Astrocyte of the cerebellum (primary cell): ENCODE measurements at regions not wholly inside any gene's neighbourhood (a gene's known extent, or its start where the extent isn't known, plus 50 kb on each side); places are given as distances from the start of the nearest gene placed in this dataset.

Experiments used
- DNase-seq: peaks from one replicate; pipeline ENCODE4 v3.0.0-alpha.2; 2011; ENCODE audit warnings: low read depth
- H3K4me3 ChIP-seq: 2 replicates; pipeline ENCODE4 v1.5.1; 2011; ENCODE audit warnings: mild to moderate bottlenecking, low read depth, low read length, moderate library complexity
- in situ Hi-C: cut with HindIII; loops from 2 replicates; pipeline ENCODE4 v1.10.0; 2017; ENCODE audit warnings: low sequenced_read_pairs
- TF ChIP-seq, protein P1 (sequence below): IDR thresholded peaks from 2 replicates; pipeline ENCODE4 v1.5.1; 2012; ENCODE audit warnings: low read length, low read depth, moderate library complexity, mild to moderate bottlenecking; ENCODE audit errors: missing control alignments

DNA sequence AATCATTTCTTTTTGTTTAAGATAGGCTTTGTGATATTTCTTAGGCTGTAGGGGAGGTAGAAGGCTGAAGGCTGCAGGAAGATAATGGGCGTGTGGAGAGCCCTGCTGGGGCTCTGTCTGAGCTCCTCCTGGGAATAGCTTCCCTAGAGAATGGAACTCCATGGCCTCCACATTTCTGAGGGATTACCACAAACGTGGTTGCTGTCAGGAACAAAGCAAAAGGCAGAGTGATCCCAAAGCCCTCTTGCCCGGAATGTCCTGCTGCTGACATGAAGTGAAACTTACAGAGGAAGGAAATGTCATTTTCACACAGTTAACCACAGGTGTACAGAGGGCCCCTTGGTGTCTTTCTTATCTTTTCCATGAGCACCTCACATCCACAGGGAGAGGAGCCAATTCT, 89.3 kb downstream of the DDIT4L start:
- no peak overlapping the region for H3K4me3 ChIP-seq
- TF ChIP-seq, protein P1, sequence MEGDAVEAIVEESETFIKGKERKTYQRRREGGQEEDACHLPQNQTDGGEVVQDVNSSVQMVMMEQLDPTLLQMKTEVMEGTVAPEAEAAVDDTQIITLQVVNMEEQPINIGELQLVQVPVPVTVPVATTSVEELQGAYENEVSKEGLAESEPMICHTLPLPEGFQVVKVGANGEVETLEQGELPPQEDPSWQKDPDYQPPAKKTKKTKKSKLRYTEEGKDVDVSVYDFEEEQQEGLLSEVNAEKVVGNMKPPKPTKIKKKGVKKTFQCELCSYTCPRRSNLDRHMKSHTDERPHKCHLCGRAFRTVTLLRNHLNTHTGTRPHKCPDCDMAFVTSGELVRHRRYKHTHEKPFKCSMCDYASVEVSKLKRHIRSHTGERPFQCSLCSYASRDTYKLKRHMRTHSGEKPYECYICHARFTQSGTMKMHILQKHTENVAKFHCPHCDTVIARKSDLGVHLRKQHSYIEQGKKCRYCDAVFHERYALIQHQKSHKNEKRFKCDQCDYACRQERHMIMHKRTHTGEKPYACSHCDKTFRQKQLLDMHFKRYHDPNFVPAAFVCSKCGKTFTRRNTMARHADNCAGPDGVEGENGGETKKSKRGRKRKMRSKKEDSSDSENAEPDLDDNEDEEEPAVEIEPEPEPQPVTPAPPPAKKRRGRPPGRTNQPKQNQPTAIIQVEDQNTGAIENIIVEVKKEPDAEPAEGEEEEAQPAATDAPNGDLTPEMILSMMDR, result no peak
- no peak for DNase-seq
- in situ Hi-C loops, result no loop called here

DNA sequence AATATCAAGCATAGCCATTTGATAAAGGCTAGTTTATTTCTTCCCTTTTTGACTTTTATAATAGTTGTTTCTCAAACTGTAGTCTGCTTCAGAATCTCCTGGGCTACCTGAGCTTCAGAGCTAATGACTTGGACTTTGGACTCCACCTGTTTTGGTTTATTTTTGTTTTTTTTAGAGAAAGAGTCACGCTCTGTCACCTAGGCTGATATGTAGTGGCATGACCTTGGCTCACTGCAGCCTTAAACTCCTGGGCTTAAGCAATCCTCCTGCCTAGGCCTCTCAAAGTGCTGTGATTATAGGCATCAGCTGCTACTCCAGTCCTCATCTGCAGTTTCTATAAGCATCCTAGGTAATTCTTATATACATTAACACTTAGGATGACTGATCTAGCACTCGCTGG, 90.5 kb downstream of the DDIT4L start:
- TF ChIP-seq, protein P1, result no peak
- in situ Hi-C loops, result no loop called here
- H3K4me3 ChIP-seq, result no peak overlapping the region
- DNase-seq, result no peak

DNA sequence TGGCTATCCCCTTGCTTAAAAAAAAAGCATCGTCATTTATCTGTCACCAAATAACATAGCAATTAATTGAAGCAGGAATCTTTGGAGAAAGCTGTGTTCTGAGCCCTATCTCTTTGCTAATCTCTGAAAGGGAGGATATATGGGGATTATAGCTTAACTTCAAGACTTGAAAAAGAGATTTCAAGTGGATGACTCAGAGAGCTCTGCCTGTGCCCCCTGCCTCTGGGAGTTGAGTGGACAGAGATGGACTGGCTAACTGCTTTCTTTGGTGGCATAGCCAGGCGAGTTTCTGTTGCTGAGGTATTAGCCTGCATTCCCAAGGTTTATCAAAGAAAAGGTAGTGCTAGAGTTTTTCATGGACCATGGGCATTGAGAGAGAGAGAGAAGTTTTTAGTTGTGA, 91.6 kb downstream of the DDIT4L start:
- in situ Hi-C loops, result no loop called here
- TF ChIP-seq, protein P1, result no peak
- DNase-seq, result no peak
- no peak overlapping the region for H3K4me3 ChIP-seq

DNA sequence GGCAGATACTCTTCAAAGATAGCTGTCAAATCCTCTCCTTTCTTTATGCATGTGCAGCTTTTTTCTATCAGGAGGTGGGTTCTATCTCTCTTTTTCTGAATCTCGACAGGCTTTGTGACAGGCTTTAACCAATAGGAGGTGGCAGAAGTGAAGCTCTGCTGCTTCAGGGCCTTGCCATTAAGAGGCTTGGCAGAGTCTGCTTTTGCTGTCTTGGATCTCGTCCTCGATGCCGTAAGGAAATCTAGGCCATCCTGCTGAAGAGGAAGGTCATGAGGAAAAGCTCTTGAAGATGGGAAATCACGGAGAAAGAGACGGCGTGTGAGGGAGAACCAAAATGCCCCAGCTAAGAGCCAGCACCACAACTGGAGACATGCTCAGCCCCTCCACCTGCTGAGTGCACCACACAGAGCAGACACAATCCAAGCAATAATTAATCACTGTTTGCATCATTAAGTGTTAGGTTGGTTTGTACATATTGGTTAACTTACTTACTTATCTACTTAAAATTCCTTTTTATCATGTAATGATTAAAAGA, 92.2 kb downstream of the DDIT4L start:
- H3K4me3 ChIP-seq, result no peak overlapping the region
- DNase-seq, result no peak
- in situ Hi-C loops, result no loop called here
- TF ChIP-seq, protein P1, result no peak

DNA sequence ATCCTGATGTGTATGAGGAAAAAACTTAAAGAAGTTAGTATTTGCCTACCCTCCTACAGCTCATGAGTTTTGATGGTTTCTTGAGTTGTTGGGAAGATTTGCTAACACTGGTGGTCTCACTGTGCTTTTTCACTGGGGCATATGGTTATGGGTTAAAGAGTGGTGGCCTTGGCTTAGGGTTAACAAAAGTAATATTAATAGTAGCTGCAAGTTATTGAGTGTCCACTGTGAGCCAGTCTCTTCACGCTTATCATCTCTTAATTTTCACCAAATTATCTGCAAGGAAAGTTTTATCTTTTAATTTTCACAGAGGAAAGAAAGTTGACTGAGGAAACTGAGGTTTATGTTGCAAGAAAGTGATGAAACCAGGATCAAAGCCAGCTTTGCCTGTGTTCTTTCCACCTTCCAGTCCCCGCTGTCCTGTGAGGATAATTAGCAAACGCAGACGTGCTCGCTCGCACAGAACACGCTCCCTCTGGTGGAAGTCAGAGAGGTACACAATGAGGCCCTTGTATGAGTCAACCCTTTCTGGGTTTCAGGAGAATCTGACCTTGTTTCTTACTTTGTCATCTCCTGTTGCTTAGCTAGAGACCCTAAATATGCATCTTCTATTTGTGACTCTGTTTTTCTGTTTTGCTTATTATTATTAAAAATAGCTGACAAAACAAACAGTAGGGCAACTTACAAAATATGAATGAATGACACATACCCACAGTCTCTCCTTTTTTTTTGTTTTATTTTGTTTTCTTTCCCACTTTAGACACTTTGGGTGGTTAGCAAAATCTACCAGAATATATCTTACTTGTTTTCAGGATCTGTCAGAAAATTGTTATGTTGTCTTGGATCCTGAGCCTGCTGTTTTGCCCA, 94.3 kb downstream of the DDIT4L start:
- in situ Hi-C loops, result no loop called here
- TF ChIP-seq, protein P1, result peak; percentile 91
- DNase-seq, result peak; percentile 55
- H3K4me3 ChIP-seq, result no peak overlapping the region

DNA sequence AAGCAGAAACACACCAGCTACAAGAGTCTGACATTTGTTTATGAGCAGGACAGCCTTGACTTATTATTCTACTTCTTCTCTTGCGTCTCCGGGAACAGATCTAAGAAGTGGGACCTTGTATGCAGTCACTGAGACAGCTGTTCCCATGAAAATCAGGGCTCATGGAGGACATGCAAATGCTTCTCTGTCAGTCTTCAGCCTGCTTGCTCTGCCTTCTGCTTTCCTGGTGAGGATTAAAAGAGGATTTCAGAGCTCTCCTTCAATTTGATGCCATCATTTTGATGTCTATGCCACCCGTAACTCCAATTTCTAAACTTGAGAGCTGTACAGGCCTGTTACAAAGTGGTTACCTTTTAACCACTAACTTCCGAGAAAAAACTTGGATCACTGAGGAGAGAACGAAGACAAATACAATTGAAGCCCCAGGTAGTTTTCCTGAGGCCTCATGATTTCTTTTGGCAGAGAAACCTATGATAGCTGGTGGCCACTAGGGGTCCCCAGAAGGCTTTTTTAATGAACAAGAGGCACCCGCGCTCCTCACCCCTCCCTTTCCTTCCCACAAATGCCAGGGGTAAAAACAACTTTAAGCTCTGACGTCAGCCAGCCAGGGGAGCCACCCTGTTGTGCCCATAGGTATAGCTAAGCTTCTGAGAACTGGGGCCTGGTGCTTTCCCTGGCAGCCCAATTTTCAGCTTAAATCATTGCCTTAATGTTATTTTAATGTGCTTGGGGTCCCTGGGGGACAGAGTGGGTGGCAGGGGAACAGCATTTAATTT, 97.0 kb downstream of the DDIT4L start:
- H3K4me3 ChIP-seq, result no peak overlapping the region
- peak; percentile 88 for DNase-seq
- in situ Hi-C loops, result no loop called here
- TF ChIP-seq, protein P1, result peak; percentile 82
